ENCODE measurements at regions not wholly inside any gene's neighbourhood (a gene's known extent, or its start where the extent isn't known, plus 50 kb on each side); places are given as distances from the start of the nearest gene placed in this dataset.

DNA sequence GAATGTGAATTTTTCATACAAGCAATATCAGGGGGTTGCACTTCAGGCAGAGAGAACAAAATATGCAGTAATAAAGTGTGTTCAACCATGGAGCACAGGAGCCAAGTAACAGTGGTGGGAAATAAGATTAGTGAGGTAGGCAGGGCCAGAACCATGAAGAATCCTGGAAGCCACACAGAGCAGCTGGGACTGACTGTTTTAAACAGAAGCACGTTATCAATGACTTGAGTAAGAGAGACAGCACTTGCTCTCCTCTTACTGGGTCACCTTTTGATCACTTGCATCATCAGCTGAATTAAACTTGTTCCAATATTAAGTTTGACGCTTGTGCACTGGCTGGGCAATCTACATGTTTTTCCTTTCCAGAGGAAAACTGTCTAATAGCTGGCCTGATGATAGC lies 238.5 kb downstream of the TBX18 start:
- DNase-seq: no peak

DNA sequence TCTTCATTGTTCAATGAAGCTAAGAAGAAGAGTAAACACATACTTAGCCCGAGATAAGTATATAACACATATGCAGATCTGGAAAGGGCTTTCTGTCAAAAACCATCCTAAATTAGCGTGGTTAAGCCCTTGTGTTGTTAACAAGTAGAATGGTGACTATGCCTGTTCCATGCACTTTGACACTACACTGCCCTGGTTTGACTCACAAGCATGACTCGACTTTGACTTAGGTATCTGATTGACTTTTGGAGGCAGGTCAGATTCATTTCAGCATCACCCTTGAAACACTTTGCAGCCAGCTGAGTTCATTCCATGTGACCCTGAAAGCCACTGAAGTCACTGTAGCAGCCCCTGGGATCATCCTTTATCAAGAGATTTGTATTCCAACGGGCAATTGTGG lies 239.8 kb downstream of the TBX18 start:
- DNase-seq: no peak

- no peak for DNase-seq
Measured at GRCh38 chr6:84522135-84522549, 242.3 kb downstream of the TBX18 start.

GRCh38 chr6:84521511-84521910 lies 242.9 kb downstream of the TBX18 start:
- DNase-seq: no peak

GRCh38 chr6:84517741-84518530 lies 246.5 kb downstream of the TBX18 start:
- DNase-seq: no peak

DNA sequence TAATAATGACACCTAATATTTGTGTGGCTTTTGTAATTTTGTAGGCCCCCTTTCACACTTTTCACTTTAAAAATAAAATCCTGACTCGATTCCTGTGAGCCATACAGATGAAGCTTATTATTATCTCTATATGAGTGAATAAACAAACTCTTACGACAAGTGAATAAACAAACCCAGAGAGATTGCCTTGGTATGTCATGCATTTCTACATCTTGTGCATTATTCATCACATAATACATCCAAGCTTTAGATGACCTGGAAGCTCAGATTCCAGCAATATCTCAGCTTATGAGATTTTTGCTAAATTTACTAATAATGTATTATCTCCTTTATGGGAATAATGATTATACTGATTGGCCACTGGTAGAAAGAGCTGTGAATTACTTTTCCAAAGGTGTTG lies 248.2 kb downstream of the TBX18 start:
- DNase-seq: no peak

GRCh38 chr6:84515067-84515466 lies 249.3 kb downstream of the TBX18 start:
- no peak for DNase-seq

DNA sequence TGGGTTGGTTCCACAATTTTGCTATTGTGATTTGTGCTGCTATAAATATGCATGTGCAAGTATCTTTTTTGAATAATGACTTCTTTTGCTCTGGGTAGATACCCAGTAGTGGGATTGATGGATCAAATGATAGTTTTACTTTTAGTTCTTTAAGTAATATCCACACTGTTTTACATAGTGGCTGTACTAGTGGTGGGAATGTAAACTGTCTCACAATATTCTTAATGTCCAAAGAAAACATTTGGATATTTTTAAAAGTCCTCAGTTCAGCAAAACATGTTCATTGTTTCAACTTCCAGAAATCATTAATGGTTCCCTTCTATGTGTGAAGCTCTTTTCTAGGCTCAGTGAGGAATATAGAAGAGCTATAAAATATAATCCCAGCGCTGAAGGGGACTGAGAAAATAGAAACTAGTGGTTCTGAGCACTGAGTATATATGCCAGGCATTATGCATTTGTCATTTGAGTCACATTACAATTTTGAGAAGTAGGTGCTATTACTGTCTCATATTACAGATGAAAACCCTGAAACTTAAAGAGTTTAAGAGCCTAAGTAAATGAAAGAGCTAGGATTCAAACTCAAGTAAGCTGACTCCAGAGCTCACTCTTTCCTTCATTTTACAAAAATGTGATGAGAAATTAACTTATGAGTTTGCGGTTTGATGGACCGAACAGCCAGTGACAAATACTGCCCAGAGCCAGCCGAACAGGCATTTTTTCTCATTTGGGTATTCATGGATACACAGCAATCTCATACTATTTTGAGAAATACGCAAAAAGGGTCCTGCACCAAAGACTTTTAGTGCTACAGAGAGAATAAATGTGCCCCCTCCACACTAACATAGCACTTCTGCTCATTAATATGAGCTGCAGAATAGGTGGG lies 250.1 kb downstream of the TBX18 start:
- DNase-seq: no peak

GRCh38 chr6:84512391-84512790 lies 252.0 kb downstream of the TBX18 start:
- DNase-seq: no peak

GRCh38 chr6:84511929-84512328 lies 252.5 kb downstream of the TBX18 start:
- DNase-seq: no peak

- peak in 1 of 58 donors; percentile 5 for DNase-seq
Measured at GRCh38 chr6:84508981-84509380, 255.4 kb downstream of the TBX18 start.

- DNase-seq: no peak
Measured at GRCh38 chr6:84508334-84508733, 256.1 kb downstream of the TBX18 start.

DNA sequence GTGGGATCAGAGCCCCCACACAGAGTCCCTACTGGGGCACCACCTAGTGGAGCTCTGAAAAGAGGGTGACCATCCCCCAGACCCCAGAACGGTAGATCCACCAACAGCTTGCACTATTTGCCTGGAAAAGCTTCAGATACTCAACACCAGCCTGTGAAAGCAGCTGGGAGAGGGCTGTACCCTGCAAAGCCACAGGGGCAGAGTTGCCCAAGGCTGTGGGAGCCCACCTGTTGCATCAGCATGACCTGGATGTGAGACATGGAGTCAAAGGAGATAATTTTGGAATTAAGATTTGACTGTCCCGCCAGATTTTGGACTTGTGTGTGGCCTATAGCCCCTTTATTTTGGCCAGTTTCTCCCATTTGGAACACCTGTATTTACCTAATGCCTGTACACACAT lies 260.4 kb downstream of the TBX18 start:
- no peak for DNase-seq

- no peak for DNase-seq
Measured at GRCh38 chr6:84501315-84501714, 263.1 kb downstream of the TBX18 start.

DNA sequence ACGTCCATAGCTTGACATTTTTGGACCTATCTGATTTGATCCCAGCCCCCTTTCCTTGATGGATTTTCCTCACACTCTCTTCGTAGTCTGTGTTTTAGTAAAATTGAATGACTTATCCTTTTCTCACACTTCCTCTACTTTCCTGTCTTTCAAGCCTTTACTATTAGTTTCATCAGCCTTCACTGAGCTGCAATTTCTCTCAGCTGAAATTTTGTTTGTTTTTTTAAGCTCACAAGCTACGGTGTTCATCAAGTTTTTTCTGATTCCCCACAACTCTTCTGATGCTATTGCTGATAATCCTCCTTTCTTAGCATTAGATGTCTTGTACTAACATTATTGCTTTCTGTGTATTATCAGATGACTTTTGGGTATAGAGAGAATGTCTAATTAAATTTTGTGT lies 263.7 kb downstream of the TBX18 start:
- no peak for DNase-seq

- no peak for DNase-seq
Measured at GRCh38 chr6:84498905-84499304, 265.5 kb downstream of the TBX18 start.

GRCh38 chr6:84492241-84493165 lies 265.1 kb upstream of the CEP162 start:
- peak in 1 of 58 donors; percentile 1 for DNase-seq

DNA sequence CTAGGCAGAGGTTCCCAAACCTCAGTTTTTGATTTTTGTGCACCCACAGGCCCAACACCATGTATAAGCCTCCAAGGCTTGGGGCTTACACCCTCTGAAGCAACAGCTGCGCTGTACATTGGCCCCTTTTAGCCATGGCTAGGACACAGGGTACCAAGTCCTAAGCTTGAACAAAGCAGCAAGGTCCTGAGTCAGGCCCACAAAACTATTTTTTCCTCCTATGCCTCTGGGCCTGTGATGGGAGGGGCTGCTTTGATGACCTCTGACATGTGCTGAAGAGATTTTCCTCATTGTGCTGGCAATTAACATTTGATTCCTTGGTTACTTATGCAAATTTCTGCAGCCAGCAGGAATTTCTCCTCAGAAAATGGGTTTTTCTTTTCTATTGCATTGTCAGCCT lies 262.2 kb upstream of the CEP162 start:
- DNase-seq: no peak

- no peak for DNase-seq
Measured at GRCh38 chr6:84486526-84486925, 259.1 kb upstream of the CEP162 start.

DNA sequence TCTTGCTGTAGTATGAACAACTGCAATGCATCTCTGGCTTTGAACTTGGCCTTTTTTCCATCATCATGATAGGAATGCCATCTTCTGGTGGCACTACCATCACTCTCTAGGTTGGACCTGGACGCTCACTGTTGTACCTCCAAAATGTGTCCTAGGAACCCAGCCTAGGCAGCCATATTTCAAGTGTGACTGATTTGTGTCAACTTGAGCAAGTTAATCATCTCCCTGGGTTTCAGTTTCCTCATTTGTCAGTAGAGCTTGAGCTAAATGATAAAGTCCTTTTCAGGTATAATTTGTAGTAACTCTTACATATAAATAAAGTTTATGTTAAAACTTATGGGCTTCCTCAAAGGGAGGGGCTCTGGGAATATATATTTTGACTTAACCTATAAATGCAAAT lies 241.7 kb upstream of the CEP162 start:
- DNase-seq: no peak

DNA sequence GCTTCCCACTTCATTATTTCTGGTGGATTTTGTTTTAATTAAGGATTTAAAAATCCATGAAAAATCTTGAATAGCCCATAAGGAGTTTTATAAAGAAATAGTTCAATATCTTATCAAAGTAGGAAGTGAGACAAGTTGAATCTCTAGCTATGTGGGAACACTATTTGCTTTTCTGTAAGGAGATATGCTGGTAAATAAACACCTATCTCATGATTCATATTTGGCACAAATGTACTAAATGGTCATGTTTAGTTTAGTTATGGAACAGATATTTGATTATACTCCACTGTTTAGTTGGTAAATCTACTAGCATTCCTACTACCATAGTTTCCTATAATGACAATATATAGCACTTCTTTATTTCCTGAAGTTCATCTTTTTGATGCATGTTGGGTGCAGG lies 239.9 kb upstream of the CEP162 start:
- no peak for DNase-seq

DNA sequence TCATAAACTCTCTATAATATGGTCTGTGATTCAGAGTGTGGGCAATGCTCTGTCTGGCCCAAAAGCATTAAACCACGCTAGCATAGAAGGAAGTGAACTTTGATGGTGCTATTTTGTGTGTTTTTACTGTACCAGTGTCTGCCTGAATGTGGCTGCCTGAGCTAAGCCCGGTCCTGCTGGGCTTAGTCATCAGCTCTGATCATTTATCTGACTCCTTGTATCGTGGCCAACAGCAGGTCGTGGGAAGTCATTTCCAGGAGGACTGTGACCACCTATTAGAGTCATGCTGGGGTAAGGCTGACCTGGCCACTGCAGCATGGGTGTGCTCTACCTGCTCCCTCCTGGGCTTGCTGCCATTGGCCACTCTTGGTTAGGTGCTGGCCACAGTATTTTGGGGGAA lies 239.1 kb upstream of the CEP162 start:
- no peak for DNase-seq

Data from anterior cingulate cortex (tissue), 58 donors.